PC-9 (cell line): ENCODE measurements at regions not wholly inside any gene's neighbourhood (a gene's known extent, or its start where the extent isn't known, plus 50 kb on each side); places are given as distances from the start of the nearest gene placed in this dataset.

Source experiments
- BruUV-seq: library from RNA; stranded (reverse); fragments of 400-500 nt; replicated peaks from 2 replicates; lab custom pipeline; 2021; lab: Mats Ljungman, UMichigan
- CTCF ChIA-PET: fragments of 300-600 bp; sonication (Branson Sonifier 250); formaldehyde crosslinking; loops from one replicate; lab custom pipeline; 2022; ENCODE audit warnings: antibody characterized with exemption; lab: Charles Lee
- POLR2A ChIA-PET: fragments of 300-600 bp; sonication (Branson Sonifier 250); formaldehyde crosslinking; loops from one replicate; lab custom pipeline; 2022; ENCODE audit warnings: antibody characterized with exemption; ENCODE audit not compliant: unreplicated experiment; lab: Charles Lee
- DNase-seq, 2 experiments: peaks; one replicate each; pipeline versions ENCODE4 v3.0.0 to v3.0.0-alpha.2; 2015 to 2022; ENCODE audit warnings: mixed read lengths in 1 of 2
- H2AFZ ChIP-seq: fragments of 200-600 bp; sonication (generic); 2 replicates; pipeline ENCODE4 v1.8.1; 2017; ENCODE audit warnings: antibody characterized with exemption
- H3F3A ChIP-seq: fragments of 200-600 bp; sonication (generic); 2 replicates; pipeline ENCODE4 v1.8.1; 2017; ENCODE audit warnings: antibody characterized with exemption, mild to moderate bottlenecking, low read depth; ENCODE audit not compliant: insufficient read depth
- H3K27ac ChIP-seq: fragments of 200-600 bp; sonication (generic); 2 replicates; pipeline ENCODE4 v1.6.1; 2016; ENCODE audit warnings: mixed run types
- H3K27me3 ChIP-seq: fragments of 200-600 bp; sonication (generic); 2 replicates; pipeline ENCODE4 v1.6.1; 2016; ENCODE audit warnings: low read depth, mixed run types; ENCODE audit not compliant: insufficient read depth
- H3K36me3 ChIP-seq: fragments of 200-600 bp; sonication (generic); 2 replicates; pipeline ENCODE4 v1.6.1; 2016; ENCODE audit warnings: low read depth, mixed run types
- H3K4me1 ChIP-seq: fragments of 200-600 bp; sonication (generic); replicated peaks from 2 replicates; pipeline ENCODE4 v1.6.1; 2016; ENCODE audit warnings: mixed run types; ENCODE audit not compliant: insufficient read depth
- H3K4me2 ChIP-seq: fragments of 200-600 bp; sonication (generic); 2 replicates; pipeline ENCODE4 v1.6.1; 2017; ENCODE audit warnings: mixed run types
- H3K4me3 ChIP-seq: fragments of 200-600 bp; sonication (generic); 2 replicates; pipeline ENCODE4 v1.6.1; 2016; ENCODE audit warnings: mixed run types
- H3K79me2 ChIP-seq: fragments of 200-600 bp; sonication (generic); 2 replicates; pipeline ENCODE4 v1.6.1; 2017; ENCODE audit warnings: low read depth, mixed run types
- H3K9me2 ChIP-seq: fragments of 200-600 bp; sonication (generic); 2 replicates; pipeline ENCODE4 v1.8.1; 2017; ENCODE audit warnings: mild to moderate bottlenecking; ENCODE audit not compliant: insufficient read depth
- H3K9me3 ChIP-seq: fragments of 200-600 bp; sonication (generic); 2 replicates; pipeline ENCODE4 v1.8.1; 2016; ENCODE audit warnings: low read depth; ENCODE audit not compliant: insufficient read depth
- H4K20me1 ChIP-seq: fragments of 200-600 bp; sonication (generic); 2 replicates; pipeline ENCODE4 v1.8.1; 2017; ENCODE audit not compliant: insufficient read depth
- EZH2 ChIP-seq: fragments of 200-600 bp; sonication (generic); IDR thresholded peaks from 2 replicates; pipeline ENCODE4 v1.8.0; 2017; ENCODE audit warnings: antibody characterized with exemption, low read depth
- intact Hi-C: fragments of 100-400 bp; cut with micrococcal nuclease; formaldehyde crosslinking; loops from one replicate; pipeline ENCODE4 v1.10.0; 2022; ENCODE audit not compliant: unreplicated experiment
- TF ChIP-seq, protein P1 (sequence below): fragments of 200-600 bp; sonication (generic); conservative IDR thresholded peaks from 2 replicates; pipeline ENCODE4 v1.6.1; 2017; ENCODE audit warnings: mixed run types, antibody characterized with exemption, mild to moderate bottlenecking, moderate library complexity

DNA sequence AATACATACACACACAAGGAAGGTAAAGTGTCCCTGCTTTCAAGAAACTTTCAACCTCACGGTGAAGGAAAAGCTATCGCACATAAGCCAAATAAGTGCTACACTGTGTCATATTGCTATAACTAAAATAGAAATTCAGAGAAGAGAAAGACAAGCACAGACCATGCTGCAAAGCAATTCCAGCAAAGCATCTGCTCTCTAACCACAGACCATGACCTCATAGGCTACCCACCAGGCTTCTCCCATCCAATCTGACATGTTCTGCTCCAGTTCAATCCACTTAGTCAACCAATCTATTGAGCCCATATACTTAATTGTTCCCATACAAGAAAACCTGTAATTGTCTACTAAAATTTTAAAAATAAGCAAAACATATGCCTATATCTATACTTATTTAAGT lies 211.3 kb downstream of the BARHL2 start:
- Histone ChIP-seq H3K79me2 (no peaks in the 10 kb centered on the region), H3K4me3 (no peak overlapping the region), H3F3A (no peaks in the 10 kb centered on the region), H3K4me1 (peaks cover 8% of the 10 kb centered on the region), H3K4me2 (no peak overlapping the region), H3K9me3 (no peaks in the 10 kb centered on the region), H3K36me3 (no peaks in the 10 kb centered on the region), H3K27ac (no peak overlapping the region), H3K9me2 (no peaks in the 10 kb centered on the region), H2AFZ (no peak overlapping the region), H3K27me3 (no peaks in the 10 kb centered on the region), H4K20me1 (no peaks in the 10 kb centered on the region)
- CTCF ChIA-PET, result no interaction called here
- no peak for DNase-seq
- TF ChIP-seq EZH2, result no peak
- TF ChIP-seq, protein P1, sequence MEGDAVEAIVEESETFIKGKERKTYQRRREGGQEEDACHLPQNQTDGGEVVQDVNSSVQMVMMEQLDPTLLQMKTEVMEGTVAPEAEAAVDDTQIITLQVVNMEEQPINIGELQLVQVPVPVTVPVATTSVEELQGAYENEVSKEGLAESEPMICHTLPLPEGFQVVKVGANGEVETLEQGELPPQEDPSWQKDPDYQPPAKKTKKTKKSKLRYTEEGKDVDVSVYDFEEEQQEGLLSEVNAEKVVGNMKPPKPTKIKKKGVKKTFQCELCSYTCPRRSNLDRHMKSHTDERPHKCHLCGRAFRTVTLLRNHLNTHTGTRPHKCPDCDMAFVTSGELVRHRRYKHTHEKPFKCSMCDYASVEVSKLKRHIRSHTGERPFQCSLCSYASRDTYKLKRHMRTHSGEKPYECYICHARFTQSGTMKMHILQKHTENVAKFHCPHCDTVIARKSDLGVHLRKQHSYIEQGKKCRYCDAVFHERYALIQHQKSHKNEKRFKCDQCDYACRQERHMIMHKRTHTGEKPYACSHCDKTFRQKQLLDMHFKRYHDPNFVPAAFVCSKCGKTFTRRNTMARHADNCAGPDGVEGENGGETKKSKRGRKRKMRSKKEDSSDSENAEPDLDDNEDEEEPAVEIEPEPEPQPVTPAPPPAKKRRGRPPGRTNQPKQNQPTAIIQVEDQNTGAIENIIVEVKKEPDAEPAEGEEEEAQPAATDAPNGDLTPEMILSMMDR, result no peak
- no TSS peak for BruUV-seq
- POLR2A ChIA-PET, result no interaction called here
- intact Hi-C loops, result no loop called here

DNA sequence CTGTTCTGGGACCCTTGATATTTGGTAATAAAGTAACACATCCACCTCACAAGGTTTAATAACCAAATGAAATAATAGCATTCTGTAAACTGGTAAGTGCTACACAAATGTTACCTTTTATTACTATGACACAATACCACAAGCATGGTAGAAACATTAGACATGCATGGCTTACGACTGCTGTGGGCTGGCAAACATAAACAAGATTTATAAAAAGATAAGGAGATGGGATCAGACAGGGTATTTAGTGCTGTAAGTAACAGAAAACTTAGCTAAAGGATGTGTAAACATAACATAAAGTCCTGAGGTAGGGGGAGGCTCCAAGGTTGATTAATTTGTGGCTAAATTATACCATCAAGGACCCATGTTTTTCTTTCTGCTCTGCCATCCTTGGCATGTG lies 212.6 kb downstream of the BARHL2 start:
- H3K4me2 ChIP-seq, result no peak overlapping the region
- intact Hi-C loops, result no loop called here
- DNase-seq, result no peak
- H3K4me1 ChIP-seq, result peaks cover 8% of the 10 kb centered on the region
- BruUV-seq, result no TSS peak
- ChIA-PET CTCF (no interaction called here), POLR2A (no interaction called here)
- no peak overlapping the region for H3K4me3 ChIP-seq
- no peaks in the 10 kb centered on the region for H3F3A ChIP-seq
- no peaks in the 10 kb centered on the region for H3K9me3 ChIP-seq
- no peaks in the 10 kb centered on the region for H3K27me3 ChIP-seq
- no peak overlapping the region for H3K27ac ChIP-seq
- H2AFZ ChIP-seq, result no peak overlapping the region
- no peaks in the 10 kb centered on the region for H3K9me2 ChIP-seq
- H4K20me1 ChIP-seq, result no peaks in the 10 kb centered on the region
- no peaks in the 10 kb centered on the region for H3K36me3 ChIP-seq
- H3K79me2 ChIP-seq, result no peaks in the 10 kb centered on the region
- TF ChIP-seq EZH2, result no peak

DNA sequence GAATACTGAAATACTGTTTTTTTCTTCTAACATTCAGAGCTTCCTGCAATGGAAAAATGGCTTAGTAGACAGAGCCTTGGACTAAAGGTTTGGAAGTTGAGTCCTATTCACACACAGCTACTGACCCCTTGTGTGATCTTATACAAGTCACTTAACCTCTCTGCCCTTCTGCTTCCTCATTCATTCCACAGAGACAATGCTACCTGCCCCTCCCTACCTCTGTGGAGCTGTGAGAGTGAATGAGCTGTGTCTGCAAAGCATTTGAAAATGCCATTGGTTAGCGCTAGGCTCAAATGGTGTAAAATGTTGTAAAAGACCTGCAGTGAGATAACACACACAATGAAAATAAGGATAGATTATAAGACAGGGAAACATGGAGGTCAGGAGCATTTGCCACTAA lies 214.4 kb downstream of the BARHL2 start:
- H2AFZ ChIP-seq, result no peak overlapping the region; the same call in 1 of the 2 replicates
- CTCF ChIA-PET, result no interaction called here
- no peaks in the 10 kb centered on the region for H3K9me3 ChIP-seq
- no peaks in the 10 kb centered on the region for H3F3A ChIP-seq
- intact Hi-C loops, result no loop called here
- TF ChIP-seq EZH2, result no peak
- TF ChIP-seq, protein P1, result no peak
- no peak overlapping the region for H3K4me3 ChIP-seq
- no peaks in the 10 kb centered on the region for H4K20me1 ChIP-seq
- H3K4me2 ChIP-seq, result peak overlapping the region; percentile 10; the same call in 1 of the 2 replicates
- no peaks in the 10 kb centered on the region for H3K36me3 ChIP-seq
- no peaks in the 10 kb centered on the region for H3K9me2 ChIP-seq
- H3K27me3 ChIP-seq, result no peaks in the 10 kb centered on the region
- POLR2A ChIA-PET, result no interaction called here
- H3K27ac ChIP-seq, result no peak overlapping the region
- no peaks in the 10 kb centered on the region for H3K79me2 ChIP-seq
- no TSS peak for BruUV-seq
- DNase-seq, result no peak
- peaks cover 8% of the 10 kb centered on the region for H3K4me1 ChIP-seq

DNA sequence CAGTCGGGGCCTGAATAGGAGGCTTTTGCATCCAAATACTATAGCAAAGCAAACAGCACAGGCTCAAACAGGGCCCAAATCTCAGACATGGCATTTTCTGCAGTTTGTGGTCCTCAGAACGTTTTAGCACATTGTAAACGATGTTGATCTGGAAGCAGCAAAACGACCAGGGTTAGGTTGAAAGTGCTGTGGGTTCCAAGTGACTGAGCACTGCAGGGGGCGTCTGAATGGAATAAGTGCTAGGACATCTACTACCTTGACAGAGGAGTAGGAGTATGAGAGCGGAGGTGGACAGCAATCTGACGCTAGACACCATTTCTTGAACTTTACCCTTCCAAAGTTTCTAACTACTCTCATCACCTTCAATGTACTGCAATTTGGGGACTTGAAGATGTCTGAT lies 214.9 kb downstream of the BARHL2 start:
- Histone ChIP-seq H3K36me3 (no peaks in the 10 kb centered on the region), H3K79me2 (no peaks in the 10 kb centered on the region), H3K9me2 (no peaks in the 10 kb centered on the region), H3F3A (no peaks in the 10 kb centered on the region), H3K9me3 (no peaks in the 10 kb centered on the region), H4K20me1 (no peaks in the 10 kb centered on the region), H3K4me1 (peaks cover 8% of the 10 kb centered on the region), H3K27ac (no peak overlapping the region), H3K4me2 (no peak overlapping the region), H3K27me3 (no peaks in the 10 kb centered on the region), H2AFZ (no peak overlapping the region), H3K4me3 (no peak overlapping the region)
- intact Hi-C loops, result no loop called here
- TF ChIP-seq, protein P1, result no peak
- TF ChIP-seq EZH2, result no peak
- BruUV-seq, result no TSS peak
- ChIA-PET CTCF (no interaction called here), POLR2A (no interaction called here)
- no peak for DNase-seq
